ENCODE measurements at regions not wholly inside any gene's neighbourhood (a gene's known extent, or its start where the extent isn't known, plus 50 kb on each side); places are given as distances from the start of the nearest gene placed in this dataset.

DNA sequence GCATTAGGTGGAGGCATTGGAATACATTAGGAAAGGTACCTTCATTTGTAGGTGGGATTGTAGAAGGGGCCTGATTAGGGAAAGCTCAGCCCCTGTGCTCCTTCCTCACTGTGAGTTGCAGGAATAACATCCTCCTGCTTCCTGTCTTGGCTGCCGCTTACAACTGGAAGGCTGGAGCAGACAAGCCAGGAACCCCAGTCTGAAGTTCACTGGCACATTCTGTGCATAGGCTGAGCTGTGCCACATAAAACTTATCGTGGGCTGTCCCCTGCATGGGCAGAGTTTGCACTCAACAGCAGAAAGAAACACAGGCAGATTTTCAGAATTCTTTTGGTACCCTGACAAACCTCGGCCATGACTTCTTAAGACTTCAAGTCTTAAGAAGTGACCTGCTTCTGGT, 200.1 kb downstream of the SALL1 start:
- no peaks in the 10 kb centered on the region for H3K27me3 ChIP-seq (replicated peaks; ENCODE audit: control insufficient read depth, insufficient read depth, low read length)
- no peak for TF ChIP-seq CTCF (IDR thresholded peaks at IDR 0.05; ENCODE audit: insufficient read depth, low read length, poor library complexity, severe bottlenecking)
- no peak for DNase-seq (ENCODE audit: extremely low read depth, insufficient read length)
- H3K36me3 ChIP-seq (ENCODE audit: control insufficient read depth, insufficient read depth, low read length): no peaks in the 10 kb centered on the region
- no peak overlapping the region for H3K4me3 ChIP-seq (replicated peaks; ENCODE audit: low read depth, low read length)

DNA sequence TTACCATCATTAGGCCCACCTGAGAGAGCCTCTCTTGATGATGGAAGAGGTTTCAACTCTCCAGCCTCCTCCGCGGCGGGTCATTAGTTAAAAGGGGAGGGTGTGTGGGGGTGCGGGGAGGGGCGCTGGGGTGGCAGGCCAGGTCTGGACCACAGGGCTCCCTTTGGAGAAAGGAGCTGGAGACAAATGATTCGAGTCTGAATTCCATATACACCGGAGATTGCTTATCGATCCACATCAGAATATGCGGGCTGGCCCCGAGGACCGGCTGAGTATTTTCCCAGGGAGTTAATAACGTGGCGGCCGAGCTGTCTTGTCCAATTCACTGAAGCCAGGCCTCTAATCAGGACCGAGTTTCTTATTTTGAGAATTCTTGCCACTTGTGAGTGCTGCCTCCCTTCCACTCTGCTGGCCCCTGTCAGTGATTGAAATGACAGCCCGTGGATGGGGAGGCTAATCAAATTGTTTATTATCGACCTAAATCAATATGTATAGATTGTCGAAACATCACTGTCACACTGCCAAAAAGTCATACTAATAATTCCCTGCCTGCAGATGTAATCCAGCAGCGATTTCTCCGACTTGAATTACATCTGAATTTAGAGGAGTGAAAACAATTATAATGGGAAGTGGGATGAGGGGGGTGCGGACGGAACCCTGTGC, 202.7 kb downstream of the SALL1 start:
- TF ChIP-seq CTCF (IDR thresholded peaks at IDR 0.05; ENCODE audit: insufficient read depth, low read length, poor library complexity, severe bottlenecking): no peak
- H3K36me3 ChIP-seq (ENCODE audit: control insufficient read depth, insufficient read depth, low read length): no peaks in the 10 kb centered on the region
- no peak overlapping the region for H3K4me3 ChIP-seq (replicated peaks; ENCODE audit: low read depth, low read length)
- DNase-seq (ENCODE audit: extremely low read depth, insufficient read length): no peak
- no peaks in the 10 kb centered on the region for H3K27me3 ChIP-seq (replicated peaks; ENCODE audit: control insufficient read depth, insufficient read depth, low read length)

GRCh38 chr16:50947826-50948225, 203.2 kb downstream of the SALL1 start:
- DNase-seq (ENCODE audit: extremely low read depth, insufficient read length): no peak
- Histone ChIP-seq H3K36me3 (ENCODE audit: control insufficient read depth, insufficient read depth, low read length) (no peaks in the 10 kb centered on the region), H3K27me3 (replicated peaks; ENCODE audit: control insufficient read depth, insufficient read depth, low read length) (no peaks in the 10 kb centered on the region), H3K4me3 (replicated peaks; ENCODE audit: low read depth, low read length) (no peak overlapping the region)
- TF ChIP-seq CTCF (IDR thresholded peaks at IDR 0.05; ENCODE audit: insufficient read depth, low read length, poor library complexity, severe bottlenecking): no peak

- no peaks in the 10 kb centered on the region for H3K36me3 ChIP-seq (ENCODE audit: control insufficient read depth, insufficient read depth, low read length)
- DNase-seq (ENCODE audit: extremely low read depth, insufficient read length): no peak
- TF ChIP-seq CTCF (IDR thresholded peaks at IDR 0.05; ENCODE audit: insufficient read depth, low read length, poor library complexity, severe bottlenecking): no peak
- H3K27me3 ChIP-seq (replicated peaks; ENCODE audit: control insufficient read depth, insufficient read depth, low read length): no peaks in the 10 kb centered on the region
- H3K4me3 ChIP-seq (replicated peaks; ENCODE audit: low read depth, low read length): no peak overlapping the region
Observed at GRCh38 chr16:50946606-50947005, 204.5 kb downstream of the SALL1 start.

DNA sequence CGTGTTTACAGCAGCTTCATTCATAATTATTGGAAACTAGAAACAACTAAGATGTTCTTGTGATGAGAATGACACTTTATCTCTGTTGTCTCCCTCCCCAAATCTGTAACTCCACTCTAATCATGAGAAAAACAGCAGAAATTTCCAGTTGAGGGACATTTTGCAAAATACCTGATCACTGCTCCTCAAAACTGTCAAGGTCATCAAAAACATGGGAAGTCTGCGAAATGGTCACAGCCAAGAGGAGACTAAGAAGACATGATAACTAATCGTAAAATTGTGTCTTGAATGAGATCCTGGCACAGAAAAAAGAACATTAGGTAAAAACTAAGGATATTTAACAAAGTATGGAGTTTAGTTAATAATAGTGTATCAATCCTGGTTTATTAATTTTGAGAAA, 204.2 kb downstream of the CYLD start:
- no peak overlapping the region for H3K4me3 ChIP-seq (replicated peaks; ENCODE audit: low read depth, low read length)
- TF ChIP-seq CTCF (IDR thresholded peaks at IDR 0.05; ENCODE audit: insufficient read depth, low read length, poor library complexity, severe bottlenecking): no peak
- DNase-seq (ENCODE audit: extremely low read depth, insufficient read length): no peak
- no peaks in the 10 kb centered on the region for H3K36me3 ChIP-seq (ENCODE audit: control insufficient read depth, insufficient read depth, low read length)
- no peaks in the 10 kb centered on the region for H3K27me3 ChIP-seq (replicated peaks; ENCODE audit: control insufficient read depth, insufficient read depth, low read length)

DNA sequence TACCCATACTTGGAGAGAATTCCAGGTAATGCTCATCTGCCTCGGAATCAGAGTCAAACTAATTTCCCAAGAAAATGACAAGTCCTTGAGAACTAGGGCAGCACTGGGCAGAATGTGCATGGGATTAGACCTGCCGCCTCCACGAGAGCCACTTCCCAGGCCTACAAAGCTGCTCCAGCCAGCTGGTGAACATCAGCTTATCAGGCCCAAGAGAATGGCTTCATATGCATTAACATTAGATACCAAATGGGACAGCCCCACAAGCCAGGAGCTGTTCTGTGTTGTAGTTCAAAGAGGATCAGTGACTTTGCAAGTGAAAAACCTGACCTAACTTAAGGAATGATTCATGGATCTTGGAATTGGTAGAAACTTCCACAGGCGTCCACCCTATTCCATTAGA, 203.3 kb downstream of the CYLD start:
- Histone ChIP-seq H3K36me3 (ENCODE audit: control insufficient read depth, insufficient read depth, low read length) (no peaks in the 10 kb centered on the region), H3K27me3 (replicated peaks; ENCODE audit: control insufficient read depth, insufficient read depth, low read length) (no peaks in the 10 kb centered on the region; the same call in 1 of the 2 replicates), H3K4me3 (replicated peaks; ENCODE audit: low read depth, low read length) (no peak overlapping the region)
- DNase-seq (ENCODE audit: extremely low read depth, insufficient read length): no peak
- no peak for TF ChIP-seq CTCF (IDR thresholded peaks at IDR 0.05; ENCODE audit: insufficient read depth, low read length, poor library complexity, severe bottlenecking)

All from GM06990 (cell line).